Peyer's patch (tissue), 4 donors: ENCODE measurements at regions not wholly inside any gene's neighbourhood (a gene's known extent, or its start where the extent isn't known, plus 50 kb on each side); places are given as distances from the start of the nearest gene placed in this dataset.

Source experiments
- DNase-seq, 3 donors: peaks; one replicate each; pipeline ENCODE4 v3.0.0-alpha.2; 2017 to 2019
- H3K27ac ChIP-seq, 4 donors: fragments of 200-600 bp; sonication (generic); one replicate each; pipeline ENCODE4 v1.5.1; 2016 to 2019
- H3K27me3 ChIP-seq, 2 donors: fragments of 200-600 bp; sonication (generic); one replicate each; pipeline ENCODE4 v1.5.1; 2019
- H3K36me3 ChIP-seq, 3 donors: fragments of 200-600 bp; sonication (generic); one replicate each; pipeline ENCODE4 v1.5.1; 2016 to 2019
- H3K4me1 ChIP-seq, 4 donors: fragments of 200-600 bp; sonication (generic); one replicate each; pipeline ENCODE4 v1.5.1; 2016 to 2019
- H3K4me3 ChIP-seq, 4 donors: fragments of 200-600 bp; sonication (generic); 1 replicate in 3 of 4; 2 replicates in 1 of 4; pipeline ENCODE4 v1.5.1; 2016 to 2019; ENCODE audit warnings: mild to moderate bottlenecking in 1 of 4
- H3K9me3 ChIP-seq, 4 donors: fragments of 200-600 bp; sonication (generic); one replicate each; pipeline ENCODE4 v1.5.1; 2016 to 2019; ENCODE audit warnings: mild to moderate bottlenecking in 1 of 4
- POLR2A ChIP-seq, 2 donors: fragments of 450-650 bp; IDR thresholded peaks; one replicate each; pipeline ENCODE4 v1.5.1; 2017; ENCODE audit warnings: antibody characterized with exemption in 2 of 2, mild to moderate bottlenecking in 2 of 2, moderate library complexity in 2 of 2
- TF ChIP-seq, protein P1 (sequence below), 6 experiments: fragments of 450-650 bp in 4 of 6; fragments of 200-600 bp in 2 of 6; sonication (generic) in 1 of 6; IDR thresholded peaks; one replicate each; pipeline ENCODE4 v1.5.1; 2017 to 2019; ENCODE audit warnings: antibody characterized with exemption in 6 of 6, mild to moderate bottlenecking in 3 of 6, moderate library complexity in 1 of 6

DNA sequence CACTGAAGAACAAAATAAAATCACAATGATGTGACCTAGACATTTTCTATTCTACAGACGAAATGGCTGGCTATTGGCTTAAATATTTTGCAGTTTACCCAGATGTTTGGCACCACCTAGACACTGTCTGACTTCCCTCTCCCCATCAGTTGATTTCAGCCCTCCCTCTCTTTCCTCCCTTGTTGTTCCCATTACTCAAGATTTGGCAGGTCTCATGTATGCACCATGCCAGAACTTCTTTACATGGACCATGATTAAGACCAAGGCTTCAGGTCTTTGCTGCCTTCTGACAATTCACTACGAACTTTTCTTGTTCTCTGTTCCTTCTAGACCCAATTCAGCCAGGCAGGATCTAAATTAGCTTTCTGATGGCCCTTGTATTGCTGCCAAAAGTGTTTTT is 66.6 kb upstream of the GDNF start:
- Histone ChIP-seq H3K4me1 (no peaks in the 10 kb centered on the region), H3K4me3 (no peak overlapping the region), H3K27ac (no peak overlapping the region), H3K36me3 (no peaks in the 10 kb centered on the region), H3K9me3 (no peaks in the 10 kb centered on the region), H3K27me3 (no peaks in the 10 kb centered on the region)
- TF ChIP-seq, protein P1, sequence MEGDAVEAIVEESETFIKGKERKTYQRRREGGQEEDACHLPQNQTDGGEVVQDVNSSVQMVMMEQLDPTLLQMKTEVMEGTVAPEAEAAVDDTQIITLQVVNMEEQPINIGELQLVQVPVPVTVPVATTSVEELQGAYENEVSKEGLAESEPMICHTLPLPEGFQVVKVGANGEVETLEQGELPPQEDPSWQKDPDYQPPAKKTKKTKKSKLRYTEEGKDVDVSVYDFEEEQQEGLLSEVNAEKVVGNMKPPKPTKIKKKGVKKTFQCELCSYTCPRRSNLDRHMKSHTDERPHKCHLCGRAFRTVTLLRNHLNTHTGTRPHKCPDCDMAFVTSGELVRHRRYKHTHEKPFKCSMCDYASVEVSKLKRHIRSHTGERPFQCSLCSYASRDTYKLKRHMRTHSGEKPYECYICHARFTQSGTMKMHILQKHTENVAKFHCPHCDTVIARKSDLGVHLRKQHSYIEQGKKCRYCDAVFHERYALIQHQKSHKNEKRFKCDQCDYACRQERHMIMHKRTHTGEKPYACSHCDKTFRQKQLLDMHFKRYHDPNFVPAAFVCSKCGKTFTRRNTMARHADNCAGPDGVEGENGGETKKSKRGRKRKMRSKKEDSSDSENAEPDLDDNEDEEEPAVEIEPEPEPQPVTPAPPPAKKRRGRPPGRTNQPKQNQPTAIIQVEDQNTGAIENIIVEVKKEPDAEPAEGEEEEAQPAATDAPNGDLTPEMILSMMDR (IDR thresholded peaks at IDR 0.05): no peak
- TF ChIP-seq POLR2A (IDR thresholded peaks at IDR 0.05): no peak
- no peak for DNase-seq

DNA sequence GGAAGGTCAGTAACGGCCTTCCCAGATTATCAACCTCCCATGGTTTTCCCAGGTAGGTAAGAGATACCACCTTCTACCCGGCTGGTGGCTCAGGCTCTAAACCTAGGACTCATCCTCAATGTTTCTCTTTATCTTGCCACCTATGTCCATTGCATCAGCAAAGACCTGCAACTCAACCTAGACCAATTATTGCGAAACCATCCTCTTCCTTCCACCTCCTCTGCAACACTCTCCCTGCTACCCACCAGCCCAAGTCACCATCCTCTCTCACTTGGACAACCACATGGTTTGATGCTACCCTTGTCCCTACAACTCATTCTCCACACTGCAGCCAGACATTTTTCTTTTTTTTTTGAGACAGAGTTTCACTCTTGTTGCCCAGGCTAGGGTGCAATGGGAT is 65.4 kb upstream of the GDNF start:
- H3K36me3 ChIP-seq: no peaks in the 10 kb centered on the region
- H3K9me3 ChIP-seq: no peaks in the 10 kb centered on the region
- TF ChIP-seq POLR2A (IDR thresholded peaks at IDR 0.05): no peak
- TF ChIP-seq, protein P1 (IDR thresholded peaks at IDR 0.05): no peak
- H3K4me1 ChIP-seq: no peaks in the 10 kb centered on the region
- DNase-seq: no peak
- H3K4me3 ChIP-seq: no peak overlapping the region
- no peaks in the 10 kb centered on the region for H3K27me3 ChIP-seq
- no peak overlapping the region for H3K27ac ChIP-seq

DNA sequence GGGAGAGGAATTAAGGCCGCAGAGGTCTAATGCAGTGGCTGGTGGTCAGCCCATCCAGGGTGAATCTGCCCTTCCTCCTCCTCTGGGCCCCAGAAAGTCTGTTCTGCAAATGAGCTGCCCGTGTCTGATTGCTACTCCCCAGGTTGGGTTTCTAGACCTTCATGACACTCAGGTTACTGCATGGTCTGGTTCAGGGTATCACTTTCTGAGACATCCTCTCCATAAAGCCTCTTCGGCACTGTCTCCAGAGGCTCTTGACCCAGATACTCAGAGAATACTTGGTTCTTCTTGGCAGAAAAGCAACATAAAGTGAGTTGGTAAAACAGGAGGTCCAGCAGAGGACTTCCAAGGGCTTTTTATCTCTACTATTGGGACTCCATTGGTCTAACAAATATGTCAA is 62.5 kb upstream of the GDNF start:
- H3K4me3 ChIP-seq: no peak overlapping the region

DNA sequence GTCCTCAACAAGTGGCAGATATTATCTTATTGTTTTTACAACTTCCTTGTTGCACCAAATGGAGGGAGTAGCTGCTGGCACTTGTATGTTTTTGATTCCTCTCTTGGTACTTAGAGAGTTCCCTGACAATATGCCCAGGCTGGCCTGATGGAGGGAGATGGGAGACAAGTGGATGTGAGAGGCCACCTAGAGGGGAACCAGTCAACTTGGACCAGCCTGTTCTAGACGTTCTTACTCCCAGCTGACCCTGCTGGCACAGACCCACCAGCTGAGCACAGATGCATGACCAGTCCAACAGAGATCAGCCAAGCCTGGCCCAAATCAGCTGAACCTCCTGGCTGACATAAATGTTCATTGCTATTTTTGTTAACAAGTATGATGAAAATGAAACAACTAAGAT is 60.9 kb upstream of the GDNF start:
- Histone ChIP-seq H3K27me3 (no peaks in the 10 kb centered on the region), H3K27ac (no peak overlapping the region), H3K9me3 (no peaks in the 10 kb centered on the region), H3K4me1 (no peaks in the 10 kb centered on the region), H3K36me3 (no peaks in the 10 kb centered on the region), H3K4me3 (no peak overlapping the region)
- TF ChIP-seq, protein P1 (IDR thresholded peaks at IDR 0.05): no peak
- TF ChIP-seq POLR2A (IDR thresholded peaks at IDR 0.05): no peak
- peak in 2 of 3 donors; percentile 16 to 58 for DNase-seq

More for the DNA sequence above, 62.5 kb upstream of the GDNF start:
- no peaks in the 10 kb centered on the region for H3K36me3 ChIP-seq
- H3K27me3 ChIP-seq: no peaks in the 10 kb centered on the region
- TF ChIP-seq, protein P1 (IDR thresholded peaks at IDR 0.05): no peak
- no peak for TF ChIP-seq POLR2A (IDR thresholded peaks at IDR 0.05)
- no peaks in the 10 kb centered on the region for H3K4me1 ChIP-seq
- no peaks in the 10 kb centered on the region for H3K9me3 ChIP-seq
- DNase-seq: no peak
- H3K27ac ChIP-seq: no peak overlapping the region

DNA sequence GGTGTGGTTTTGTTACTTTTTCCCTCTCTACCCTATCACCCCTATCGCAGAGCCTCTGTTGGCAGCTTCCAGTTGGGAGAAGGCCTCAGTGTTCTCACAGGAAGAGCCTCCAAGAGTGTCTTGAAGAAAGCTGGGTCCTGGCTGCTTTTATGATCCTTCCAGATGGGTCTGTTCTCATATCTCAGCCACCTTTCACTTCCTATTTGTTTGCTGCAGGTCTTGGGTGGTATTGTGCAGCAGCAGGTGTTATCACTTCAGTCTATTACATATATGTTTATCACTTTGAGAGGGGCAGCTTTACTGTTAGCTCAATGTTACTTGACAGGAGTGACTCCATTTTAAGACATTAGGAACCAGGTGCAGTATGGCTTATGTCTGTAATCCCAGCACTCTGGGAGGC is 59.2 kb upstream of the GDNF start:
- H3K4me3 ChIP-seq: no peak overlapping the region
- no peaks in the 10 kb centered on the region for H3K36me3 ChIP-seq
- H3K27ac ChIP-seq: no peak overlapping the region
- no peaks in the 10 kb centered on the region for H3K4me1 ChIP-seq
- no peaks in the 10 kb centered on the region for H3K27me3 ChIP-seq
- TF ChIP-seq, protein P1 (IDR thresholded peaks at IDR 0.05): no peak
- TF ChIP-seq POLR2A (IDR thresholded peaks at IDR 0.05): no peak
- H3K9me3 ChIP-seq: no peaks in the 10 kb centered on the region
- no peak for DNase-seq

DNA sequence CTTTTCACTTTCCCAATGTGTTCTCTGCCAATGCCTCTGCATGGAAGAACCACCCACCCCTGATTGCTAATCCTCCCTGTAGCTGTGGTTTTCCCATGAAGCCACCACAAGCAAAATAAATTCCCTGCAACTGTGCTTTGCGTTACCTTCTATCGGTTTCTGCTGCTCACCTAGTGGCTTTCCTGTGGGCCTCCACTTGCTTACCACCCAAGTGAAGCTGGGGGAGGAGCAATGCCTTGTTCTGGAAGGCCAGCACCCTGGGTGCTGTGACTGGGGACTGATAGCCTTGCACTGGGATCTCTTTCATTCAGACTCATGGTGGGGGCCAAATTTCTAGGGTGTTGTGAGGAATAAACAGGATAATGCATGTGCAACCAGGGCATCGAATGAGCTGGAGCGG is 56.3 kb upstream of the GDNF start:
- Histone ChIP-seq H3K36me3 (no peaks in the 10 kb centered on the region), H3K4me3 (no peak overlapping the region), H3K27me3 (no peaks in the 10 kb centered on the region), H3K27ac (no peak overlapping the region), H3K9me3 (no peaks in the 10 kb centered on the region), H3K4me1 (no peaks in the 10 kb centered on the region)
- DNase-seq: no peak
- TF ChIP-seq POLR2A (IDR thresholded peaks at IDR 0.05): no peak
- TF ChIP-seq, protein P1 (IDR thresholded peaks at IDR 0.05): no peak
